ENCODE measurements at regions not wholly inside any gene's neighbourhood (a gene's known extent, or its start where the extent isn't known, plus 50 kb on each side); places are given as distances from the start of the nearest gene placed in this dataset.
"Not testable (repeated sequence)": the region's sequence is repeated elsewhere in the genome, so short reads cannot be mapped to it uniquely, and the experiment has no call there.

DNA sequence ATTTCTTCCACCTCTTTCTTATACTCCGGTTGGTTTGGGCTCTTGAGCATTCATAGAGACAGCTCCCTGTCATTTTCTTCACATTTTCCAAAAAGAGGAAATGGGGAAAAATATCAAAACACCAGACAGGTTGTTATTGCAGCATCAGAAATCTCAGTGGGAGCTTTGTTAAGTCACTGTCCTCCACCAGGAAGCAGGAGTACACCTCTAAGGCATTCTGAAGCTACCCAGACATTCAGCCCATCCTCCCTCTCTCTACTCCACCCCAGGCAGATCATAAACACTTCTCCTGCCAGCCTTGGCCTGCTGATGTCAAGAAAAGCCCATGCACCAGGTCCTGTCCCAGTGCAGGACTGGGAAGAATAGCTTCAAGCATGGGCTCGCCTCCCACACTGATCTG, 1198.3 kb downstream of the VRK1 start:
- no peaks in the 10 kb centered on the region for H3K9me3 Mint-ChIP-seq (ENCODE audit: unreplicated experiment)
- no peaks in the 10 kb centered on the region for H3K36me3 Mint-ChIP-seq (ENCODE audit: low read depth, unreplicated experiment)
- DNase-seq (ENCODE audit: low spot score): no peak
- no peak overlapping the region for H3K27ac Mint-ChIP-seq (ENCODE audit: unreplicated experiment)
- TF ChIP-seq CTCF (IDR thresholded peaks at IDR 0.05; ENCODE audit: unreplicated experiment): no peak
- H3K27me3 Mint-ChIP-seq (ENCODE audit: unreplicated experiment): peaks cover 1% of the 10 kb centered on the region
- no peaks in the 10 kb centered on the region for H3K4me1 Mint-ChIP-seq (ENCODE audit: unreplicated experiment)
- no peak overlapping the region for H3K4me3 Mint-ChIP-seq (ENCODE audit: unreplicated experiment)

GRCh38 chr14:98006008-98006407, 1208.8 kb downstream of the VRK1 start:
- Mint-ChIP-seq H3K36me3 (ENCODE audit: low read depth, unreplicated experiment) (no peaks in the 10 kb centered on the region), H3K27me3 (ENCODE audit: unreplicated experiment) (no peaks in the 10 kb centered on the region), H3K9me3 (ENCODE audit: unreplicated experiment) (no peaks in the 10 kb centered on the region), H3K4me1 (ENCODE audit: unreplicated experiment) (no peaks in the 10 kb centered on the region), H3K27ac (ENCODE audit: unreplicated experiment) (no peak overlapping the region), H3K4me3 (ENCODE audit: unreplicated experiment) (no peak overlapping the region)
- no peak for TF ChIP-seq CTCF (IDR thresholded peaks at IDR 0.05; ENCODE audit: unreplicated experiment)
- no peak for DNase-seq (ENCODE audit: low spot score)

- H3K4me1 Mint-ChIP-seq (ENCODE audit: unreplicated experiment): no peaks in the 10 kb centered on the region
- H3K9me3 Mint-ChIP-seq (ENCODE audit: unreplicated experiment): no peaks in the 10 kb centered on the region
- DNase-seq (ENCODE audit: low spot score): no peak
- no peaks in the 10 kb centered on the region for H3K27me3 Mint-ChIP-seq (ENCODE audit: unreplicated experiment)
- no peak overlapping the region for H3K27ac Mint-ChIP-seq (ENCODE audit: unreplicated experiment)
- no peaks in the 10 kb centered on the region for H3K36me3 Mint-ChIP-seq (ENCODE audit: low read depth, unreplicated experiment)
- no peak for TF ChIP-seq CTCF (IDR thresholded peaks at IDR 0.05; ENCODE audit: unreplicated experiment)
- no peak overlapping the region for H3K4me3 Mint-ChIP-seq (ENCODE audit: unreplicated experiment)
Measured at GRCh38 chr14:98008381-98009113, 1211.4 kb downstream of the VRK1 start.

GRCh38 chr14:98009177-98009576, 1212.0 kb downstream of the VRK1 start:
- DNase-seq (ENCODE audit: low spot score); H3K27ac Mint-ChIP-seq (ENCODE audit: unreplicated experiment); H3K36me3 Mint-ChIP-seq (ENCODE audit: low read depth, unreplicated experiment); H3K4me3 Mint-ChIP-seq (ENCODE audit: unreplicated experiment); H3K27me3 Mint-ChIP-seq (ENCODE audit: unreplicated experiment); H3K4me1 Mint-ChIP-seq (ENCODE audit: unreplicated experiment); H3K9me3 Mint-ChIP-seq (ENCODE audit: unreplicated experiment): not testable (repeated sequence)

DNA sequence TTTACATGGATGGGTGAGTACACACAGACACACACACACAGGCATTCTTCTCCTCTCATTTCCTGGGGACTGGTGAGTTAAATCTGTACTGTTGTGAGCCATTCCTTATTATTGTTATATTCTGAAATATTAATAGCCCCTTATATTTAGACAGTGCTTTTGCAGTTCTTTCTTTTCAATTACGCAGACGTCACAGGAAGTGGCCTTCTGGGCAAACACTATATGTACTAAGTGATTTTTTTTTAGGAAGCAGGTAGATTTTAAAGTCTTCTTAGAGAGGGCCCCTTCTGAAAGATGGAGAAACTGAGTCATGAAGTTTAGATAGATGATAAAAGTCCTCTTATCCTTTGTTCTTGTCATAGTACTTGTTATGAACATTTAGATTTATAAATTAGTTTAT, 1213.6 kb downstream of the VRK1 start:
- Mint-ChIP-seq H3K4me1 (ENCODE audit: unreplicated experiment) (no peaks in the 10 kb centered on the region), H3K36me3 (ENCODE audit: low read depth, unreplicated experiment) (no peaks in the 10 kb centered on the region), H3K4me3 (ENCODE audit: unreplicated experiment) (no peak overlapping the region), H3K27ac (ENCODE audit: unreplicated experiment) (no peak overlapping the region), H3K9me3 (ENCODE audit: unreplicated experiment) (no peaks in the 10 kb centered on the region), H3K27me3 (ENCODE audit: unreplicated experiment) (no peaks in the 10 kb centered on the region)
- TF ChIP-seq CTCF (IDR thresholded peaks at IDR 0.05; ENCODE audit: unreplicated experiment): no peak
- DNase-seq (ENCODE audit: low spot score): no peak
